ENCODE measurements at regions not wholly inside any gene's neighbourhood (a gene's known extent, or its start where the extent isn't known, plus 50 kb on each side); places are given as distances from the start of the nearest gene placed in this dataset.

DNA sequence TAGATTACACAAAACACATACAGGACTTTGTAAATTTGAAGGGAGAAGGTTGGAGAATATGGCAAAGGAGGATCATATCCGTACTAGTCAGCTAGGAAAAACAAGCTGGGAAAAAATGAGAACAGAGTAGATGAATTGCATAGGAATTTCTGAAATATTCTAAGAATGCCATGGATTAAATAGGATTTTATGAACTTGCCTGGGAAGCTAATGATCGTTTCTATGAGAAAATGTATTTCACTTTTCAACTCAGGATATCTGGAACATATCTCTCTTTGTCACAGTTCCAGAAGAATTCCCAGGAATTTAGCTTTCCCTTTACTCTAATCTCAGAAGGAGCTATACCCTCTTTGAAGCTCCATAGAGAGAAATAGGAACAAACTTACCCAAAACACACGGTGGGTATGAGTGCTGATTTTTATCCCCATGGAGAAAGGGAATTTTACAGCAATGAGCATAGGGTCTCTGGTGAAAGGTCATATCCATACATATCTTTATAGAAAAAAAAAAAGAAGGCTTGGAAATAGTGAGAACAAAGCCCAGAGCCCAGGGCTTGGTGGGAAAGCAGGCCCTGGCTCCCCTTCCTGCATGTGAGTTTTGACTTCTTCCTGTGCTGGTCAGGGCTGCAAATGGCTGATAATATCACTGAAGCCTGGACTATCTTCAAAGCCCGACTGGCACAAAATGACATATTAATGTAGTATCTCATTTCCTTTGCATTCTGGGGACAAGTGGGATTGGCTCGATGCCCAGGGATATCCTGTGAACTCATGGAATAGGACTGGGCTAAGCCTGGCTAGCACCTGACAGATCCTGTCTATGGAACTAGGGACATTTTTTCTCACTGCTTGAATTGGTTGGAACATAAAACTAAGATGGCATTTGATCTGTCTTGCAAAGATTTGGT, 136.3 kb downstream of the AEBP2 start:
- no peaks in the 10 kb centered on the region for H4K20me1 ChIP-seq (ENCODE audit: control insufficient read depth, insufficient read depth, low read depth, low read length)
- no peaks in the 10 kb centered on the region for H3K36me3 ChIP-seq (ENCODE audit: control insufficient read depth, low read length)
- TF ChIP-seq, protein P1, sequence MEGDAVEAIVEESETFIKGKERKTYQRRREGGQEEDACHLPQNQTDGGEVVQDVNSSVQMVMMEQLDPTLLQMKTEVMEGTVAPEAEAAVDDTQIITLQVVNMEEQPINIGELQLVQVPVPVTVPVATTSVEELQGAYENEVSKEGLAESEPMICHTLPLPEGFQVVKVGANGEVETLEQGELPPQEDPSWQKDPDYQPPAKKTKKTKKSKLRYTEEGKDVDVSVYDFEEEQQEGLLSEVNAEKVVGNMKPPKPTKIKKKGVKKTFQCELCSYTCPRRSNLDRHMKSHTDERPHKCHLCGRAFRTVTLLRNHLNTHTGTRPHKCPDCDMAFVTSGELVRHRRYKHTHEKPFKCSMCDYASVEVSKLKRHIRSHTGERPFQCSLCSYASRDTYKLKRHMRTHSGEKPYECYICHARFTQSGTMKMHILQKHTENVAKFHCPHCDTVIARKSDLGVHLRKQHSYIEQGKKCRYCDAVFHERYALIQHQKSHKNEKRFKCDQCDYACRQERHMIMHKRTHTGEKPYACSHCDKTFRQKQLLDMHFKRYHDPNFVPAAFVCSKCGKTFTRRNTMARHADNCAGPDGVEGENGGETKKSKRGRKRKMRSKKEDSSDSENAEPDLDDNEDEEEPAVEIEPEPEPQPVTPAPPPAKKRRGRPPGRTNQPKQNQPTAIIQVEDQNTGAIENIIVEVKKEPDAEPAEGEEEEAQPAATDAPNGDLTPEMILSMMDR (IDR thresholded peaks at IDR 0.05; ENCODE audit: low read depth, low read length, poor library complexity, severe bottlenecking), result no peak
- no peak for TF ChIP-seq EZH2phosphoT487 (IDR thresholded peaks at IDR 0.05; ENCODE audit: borderline replicate concordance, low read length)
- no peaks in the 10 kb centered on the region for H3K79me2 ChIP-seq (ENCODE audit: control insufficient read depth, low read length)
- H3K9me3 ChIP-seq (ENCODE audit: control insufficient read depth, insufficient read depth, low read length), result no peaks in the 10 kb centered on the region
- no peak overlapping the region for H3K4me3 ChIP-seq (ENCODE audit: low read length)
- no peaks in the 10 kb centered on the region for H3K4me1 ChIP-seq (ENCODE audit: control insufficient read depth, low read length)
- H3K4me2 ChIP-seq (ENCODE audit: low read length), result no peak overlapping the region
- no peaks in the 10 kb centered on the region for H3K27me3 ChIP-seq (ENCODE audit: control insufficient read depth, low read length)
- no peaks in the 10 kb centered on the region for H3F3A ChIP-seq (ENCODE audit: control insufficient read depth, insufficient read depth)
- H3K9me2 ChIP-seq (replicated peaks; ENCODE audit: control insufficient read depth, low read length), result no peaks in the 10 kb centered on the region
- no peak overlapping the region for H3K27ac ChIP-seq (ENCODE audit: low read depth, low read length)

DNA sequence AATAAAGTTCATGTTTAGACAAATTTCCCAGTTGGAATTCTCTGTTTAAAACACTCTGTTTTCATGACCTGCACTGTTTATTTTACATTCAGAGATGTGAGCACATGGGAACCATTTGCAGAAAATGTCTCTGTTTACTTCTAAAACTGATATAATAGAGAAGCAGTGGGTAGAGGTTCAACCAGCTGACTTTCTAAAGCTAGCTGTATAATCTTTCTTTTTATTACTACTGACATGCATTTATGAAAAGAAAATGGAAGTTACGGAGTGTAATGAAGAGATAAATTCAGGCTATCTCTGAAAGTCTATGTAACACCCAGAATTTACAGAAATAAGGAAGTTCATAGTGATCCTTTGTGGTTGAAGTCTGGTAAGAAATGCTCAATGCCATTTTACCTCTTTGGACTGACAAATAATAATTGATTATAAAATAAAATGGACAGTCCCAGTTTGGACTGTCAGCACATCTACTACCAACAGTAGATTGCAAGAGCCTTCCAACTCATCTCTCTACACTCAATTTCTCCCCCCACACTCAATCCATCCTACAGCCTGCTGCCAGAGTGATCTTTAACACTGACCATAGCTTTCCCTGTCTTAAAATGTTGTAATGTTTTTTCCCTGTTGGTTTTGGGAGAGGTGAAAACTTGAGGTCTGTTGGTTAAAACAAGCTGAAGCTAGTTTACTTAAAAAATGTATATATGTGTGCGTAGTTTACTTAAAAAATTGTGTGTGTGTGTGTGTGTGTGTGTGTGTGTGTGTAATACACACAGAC, 137.4 kb downstream of the AEBP2 start:
- no peak overlapping the region for H3K4me2 ChIP-seq (ENCODE audit: low read length)
- no peak overlapping the region for H3K4me3 ChIP-seq (ENCODE audit: low read length)
- no peaks in the 10 kb centered on the region for H4K20me1 ChIP-seq (ENCODE audit: control insufficient read depth, insufficient read depth, low read depth, low read length)
- no peaks in the 10 kb centered on the region for H3K36me3 ChIP-seq (ENCODE audit: control insufficient read depth, low read length)
- no peaks in the 10 kb centered on the region for H3K4me1 ChIP-seq (ENCODE audit: control insufficient read depth, low read length)
- no peak for TF ChIP-seq EZH2phosphoT487 (IDR thresholded peaks at IDR 0.05; ENCODE audit: borderline replicate concordance, low read length)
- TF ChIP-seq, protein P1 (IDR thresholded peaks at IDR 0.05; ENCODE audit: low read depth, low read length, poor library complexity, severe bottlenecking), result no peak
- no peaks in the 10 kb centered on the region for H3K9me3 ChIP-seq (ENCODE audit: control insufficient read depth, insufficient read depth, low read length)
- no peaks in the 10 kb centered on the region for H3K79me2 ChIP-seq (ENCODE audit: control insufficient read depth, low read length)
- H3K27ac ChIP-seq (ENCODE audit: low read depth, low read length), result no peak overlapping the region
- no peaks in the 10 kb centered on the region for H3F3A ChIP-seq (ENCODE audit: control insufficient read depth, insufficient read depth)
- no peaks in the 10 kb centered on the region for H3K9me2 ChIP-seq (replicated peaks; ENCODE audit: control insufficient read depth, low read length)
- no peaks in the 10 kb centered on the region for H3K27me3 ChIP-seq (ENCODE audit: control insufficient read depth, low read length)

DNA sequence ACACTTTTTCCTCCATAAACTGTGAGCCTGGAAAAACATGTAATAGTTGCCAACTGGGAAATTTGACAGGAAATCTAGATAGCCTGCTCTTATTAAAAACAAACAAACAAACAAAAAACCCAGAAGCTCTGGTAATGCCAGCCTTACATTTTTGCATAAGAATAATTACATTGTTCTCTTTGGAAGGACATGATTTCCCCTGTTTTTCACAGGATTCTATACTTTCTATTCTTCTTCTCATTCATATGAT, 137.9 kb downstream of the AEBP2 start:
- no peaks in the 10 kb centered on the region for H3K9me2 ChIP-seq (replicated peaks; ENCODE audit: control insufficient read depth, low read length)
- H3K9me3 ChIP-seq (ENCODE audit: control insufficient read depth, insufficient read depth, low read length), result no peaks in the 10 kb centered on the region
- no peaks in the 10 kb centered on the region for H3K4me1 ChIP-seq (ENCODE audit: control insufficient read depth, low read length)
- H3K79me2 ChIP-seq (ENCODE audit: control insufficient read depth, low read length), result no peaks in the 10 kb centered on the region
- H3K36me3 ChIP-seq (ENCODE audit: control insufficient read depth, low read length), result no peaks in the 10 kb centered on the region
- TF ChIP-seq, protein P1 (IDR thresholded peaks at IDR 0.05; ENCODE audit: low read depth, low read length, poor library complexity, severe bottlenecking), result no peak
- no peak for TF ChIP-seq EZH2phosphoT487 (IDR thresholded peaks at IDR 0.05; ENCODE audit: borderline replicate concordance, low read length)
- no peak overlapping the region for H3K27ac ChIP-seq (ENCODE audit: low read depth, low read length)
- no peak overlapping the region for H3K4me3 ChIP-seq (ENCODE audit: low read length)
- H3F3A ChIP-seq (ENCODE audit: control insufficient read depth, insufficient read depth), result no peaks in the 10 kb centered on the region
- no peaks in the 10 kb centered on the region for H3K27me3 ChIP-seq (ENCODE audit: control insufficient read depth, low read length)
- no peak overlapping the region for H3K4me2 ChIP-seq (ENCODE audit: low read length)
- no peaks in the 10 kb centered on the region for H4K20me1 ChIP-seq (ENCODE audit: control insufficient read depth, insufficient read depth, low read depth, low read length)
